GM23338 (cell line): ENCODE measurements at regions not wholly inside any gene's neighbourhood (a gene's known extent, or its start where the extent isn't known, plus 50 kb on each side); places are given as distances from the start of the nearest gene placed in this dataset.

ENCODE experiments used
- ATAC-seq: fragments of 200-7000 bp; cut with Tn5 transposase; 3 replicates; pipeline ENCODE4 v1.9.1; 2020
- DNase-seq: peaks from one replicate; pipeline ENCODE4 v3.0.0-alpha.2; 2015; ENCODE audit warnings: low spot score
- H2AFZ ChIP-seq: fragments of 200-600 bp; sonication (generic); 2 replicates; pipeline ENCODE4 v1.8.0; 2016; ENCODE audit warnings: antibody characterized with exemption, mild to moderate bottlenecking, moderate library complexity
- H3F3A ChIP-seq: fragments of 200-600 bp; sonication (generic); replicated peaks from 2 replicates; pipeline ENCODE4 v1.8.0; 2017; ENCODE audit warnings: antibody characterized with exemption, mixed run types, low read depth
- H3K27ac ChIP-seq: fragments of 200-600 bp; sonication (generic); 2 replicates; pipeline ENCODE4 v1.6.1; 2016; ENCODE audit warnings: low read depth
- H3K27me3 ChIP-seq: fragments of 200-600 bp; sonication (generic); 2 replicates; pipeline ENCODE4 v1.8.0; 2016; ENCODE audit warnings: mild to moderate bottlenecking, mixed run types, moderate library complexity; ENCODE audit not compliant: insufficient read depth
- H3K36me3 ChIP-seq: fragments of 200-600 bp; sonication (generic); 2 replicates; pipeline ENCODE4 v1.8.0; 2016; ENCODE audit warnings: mild to moderate bottlenecking; ENCODE audit not compliant: insufficient read depth
- H3K4me1 ChIP-seq: fragments of 200-600 bp; sonication (generic); 2 replicates; pipeline ENCODE4 v1.8.0; 2016; ENCODE audit warnings: mild to moderate bottlenecking, moderate library complexity; ENCODE audit not compliant: insufficient read depth
- H3K4me2 ChIP-seq: fragments of 200-600 bp; sonication (generic); 2 replicates; pipeline ENCODE4 v1.7.1; 2017; ENCODE audit warnings: mixed run types
- H3K4me3 ChIP-seq: fragments of 200-600 bp; sonication (generic); 2 replicates; pipeline ENCODE4 v1.6.1; 2016; ENCODE audit warnings: mixed run types
- H3K79me2 ChIP-seq: fragments of 200-600 bp; sonication (generic); replicated peaks from 2 replicates; pipeline ENCODE4 v1.8.0; 2017; ENCODE audit warnings: mild to moderate bottlenecking; ENCODE audit not compliant: insufficient read depth
- H3K9me2 ChIP-seq: fragments of 200-600 bp; sonication (generic); 2 replicates; pipeline ENCODE4 v1.8.0; 2017; ENCODE audit not compliant: insufficient read depth
- H4K20me1 ChIP-seq: fragments of 200-600 bp; sonication (generic); replicated peaks from 2 replicates; pipeline ENCODE4 v1.8.0; 2017; ENCODE audit warnings: mild to moderate bottlenecking; ENCODE audit not compliant: insufficient read depth
- H3K27ac Mint-ChIP-seq: 2 replicates; pipeline ENCODE4 v1.8.0; 2020; ENCODE audit warnings: inconsistent platforms, mild to moderate bottlenecking, moderate library complexity, mixed read lengths
- H3K27me3 Mint-ChIP-seq: 3 replicates; pipeline ENCODE4 v1.8.0; 2022; ENCODE audit warnings: low read depth, mild to moderate bottlenecking, moderate library complexity, mixed read lengths, inconsistent platforms; ENCODE audit not compliant: insufficient read depth, poor library complexity
- H3K36me3 Mint-ChIP-seq: 3 replicates; pipeline ENCODE4 v1.8.0; 2021; ENCODE audit warnings: low read depth, mild to moderate bottlenecking, inconsistent platforms, moderate library complexity, mixed read lengths
- H3K4me1 Mint-ChIP-seq: 3 replicates; pipeline ENCODE4 v1.8.0; 2020; ENCODE audit warnings: mild to moderate bottlenecking, inconsistent platforms, mixed read lengths
- H3K4me3 Mint-ChIP-seq: 3 replicates; pipeline ENCODE4 v1.8.0; 2021; ENCODE audit warnings: moderate library complexity, mild to moderate bottlenecking, inconsistent platforms, mixed read lengths
- H3K9me3 Mint-ChIP-seq: 3 replicates; pipeline ENCODE4 v1.8.0; 2020; ENCODE audit warnings: moderate library complexity, mild to moderate bottlenecking, inconsistent platforms, mixed read lengths
- CREB1 ChIP-seq: fragments of 250-450 bp; sonication (Bioruptor Pico); IDR thresholded peaks from 2 replicates; pipeline ENCODE4 v1.5.0; 2020; ENCODE audit warnings: low read depth, mild to moderate bottlenecking, moderate library complexity
- CTCF ChIP-seq, 2 experiments: fragments of 200-600 bp in 1 of 2; sonication (generic) in 1 of 2; conservative IDR thresholded peaks; 2 replicates each; pipeline versions ENCODE4 v1.5.1 to v1.6.1; 2016 to 2017; ENCODE audit warnings: antibody characterized with exemption in 2 of 2, low read depth in 2 of 2, mild to moderate bottlenecking in 2 of 2, moderate library complexity in 1 of 2
- ETS1 ChIP-seq: IDR thresholded peaks from 2 replicates; pipeline ENCODE4 v1.6.1; 2016; ENCODE audit warnings: antibody characterized with exemption
- EZH2 ChIP-seq: fragments of 200-600 bp; sonication (generic); IDR thresholded peaks from one replicate; pipeline ENCODE4 v1.8.0; 2017; ENCODE audit warnings: antibody characterized with exemption, mild to moderate bottlenecking, low read depth; ENCODE audit not compliant: unreplicated experiment
- EZH2phosphoT487 ChIP-seq: fragments of 200-600 bp; sonication (generic); IDR thresholded peaks from one replicate; pipeline ENCODE4 v1.8.1; 2018; ENCODE audit warnings: antibody characterized with exemption; ENCODE audit not compliant: unreplicated experiment
- JUNB ChIP-seq: IDR thresholded peaks from one replicate; pipeline ENCODE4 v1.6.1; 2016; ENCODE audit warnings: antibody characterized with exemption; ENCODE audit not compliant: unreplicated experiment
- NANOG ChIP-seq: IDR thresholded peaks from 2 replicates; pipeline ENCODE4 v1.6.1; 2016; ENCODE audit warnings: antibody characterized with exemption, borderline replicate concordance
- POLR2AphosphoS5 ChIP-seq: IDR thresholded peaks from 2 replicates; pipeline ENCODE4 v1.6.1; 2016; ENCODE audit warnings: antibody characterized with exemption, low read depth
- REST ChIP-seq: IDR thresholded peaks from one replicate; pipeline ENCODE4 v1.6.1; 2018; ENCODE audit warnings: antibody characterized with exemption; ENCODE audit not compliant: unreplicated experiment
- STAT1 ChIP-seq: IDR thresholded peaks from one replicate; pipeline ENCODE4 v1.6.1; 2016; ENCODE audit warnings: antibody characterized with exemption; ENCODE audit not compliant: unreplicated experiment
- ZNF114 ChIP-seq: fragments of 250-450 bp; sonication (Bioruptor Pico); IDR thresholded peaks from 2 replicates; pipeline ENCODE4 v1.5.0; 2020; ENCODE audit warnings: mild to moderate bottlenecking, moderate library complexity
- ZNF331 ChIP-seq: fragments of 250-450 bp; sonication (Bioruptor Pico); IDR thresholded peaks from 2 replicates; pipeline ENCODE4 v1.5.0; 2020; ENCODE audit warnings: low read depth, mild to moderate bottlenecking, moderate library complexity
- ZNF462 ChIP-seq: fragments of 250-450 bp; sonication (Bioruptor Pico); IDR thresholded peaks from 2 replicates; pipeline ENCODE4 v1.5.0; 2020; ENCODE audit warnings: mild to moderate bottlenecking, moderate library complexity

- no peak overlapping the region for H3K4me3 ChIP-seq
- ATAC-seq = no peak
- H3K4me1 ChIP-seq = no peaks in the 10 kb centered on the region
- H3K9me3 Mint-ChIP-seq = peaks cover 12% of the 10 kb centered on the region; the same call in 2 of the 3 replicates
- no peaks in the 10 kb centered on the region for H4K20me1 ChIP-seq
- no peak overlapping the region for H3K4me3 Mint-ChIP-seq
- H3K4me2 ChIP-seq = no peak overlapping the region
- H3K27me3 ChIP-seq = no peaks in the 10 kb centered on the region
- H2AFZ ChIP-seq = no peak overlapping the region
- no peaks in the 10 kb centered on the region for H3K4me1 Mint-ChIP-seq
- no peaks in the 10 kb centered on the region for H3K79me2 ChIP-seq
- peaks cover 7% of the 10 kb centered on the region; the same call in 2 of the 3 replicates for H3K36me3 Mint-ChIP-seq
- no peak for TF ChIP-seq CREB1 (CRISPR knock-in tag)
- TF ChIP-seq ZNF114 (CRISPR knock-in tag) = no peak
- no peak for TF ChIP-seq JUNB
- TF ChIP-seq EZH2phosphoT487 = no peak
- no peak for TF ChIP-seq ETS1
- no peak for TF ChIP-seq REST
- TF ChIP-seq EZH2 = no peak
- no peak for TF ChIP-seq ZNF331
- TF ChIP-seq POLR2AphosphoS5 = no peak
- TF ChIP-seq NANOG = no peak
- no peak for TF ChIP-seq CTCF (conservative IDR thresholded peaks at IDR 0.05; ENCODE audit: low read depth in 2 of 2)
- TF ChIP-seq STAT1 = no peak
- TF ChIP-seq ZNF462 (CRISPR knock-in tag) = no peak
- H3F3A ChIP-seq = no peaks in the 10 kb centered on the region
- no peaks in the 10 kb centered on the region for H3K36me3 ChIP-seq
- H3K27ac ChIP-seq = no peak overlapping the region
- H3K27ac Mint-ChIP-seq = no peak overlapping the region
- no peaks in the 10 kb centered on the region for H3K9me2 ChIP-seq
- DNase-seq = no peak
- H3K27me3 Mint-ChIP-seq = peaks cover 2% of the 10 kb centered on the region
These were observed 643.8 kb downstream of the FAT4 start for GRCh38 chr4:125958519-125958918.
